Tibial nerve (tissue), 4 donors: ENCODE measurements at regions not wholly inside any gene's neighbourhood (a gene's known extent, or its start where the extent isn't known, plus 50 kb on each side); places are given as distances from the start of the nearest gene placed in this dataset.

ENCODE experiments used
- CTCF ChIP-seq, 5 experiments: fragments of 200-600 bp in 3 of 5; fragments of 450-650 bp in 2 of 5; sonication (generic) in 3 of 5; IDR thresholded peaks; one replicate each; pipeline ENCODE4 v1.5.1; 2016 to 2019; ENCODE audit warnings: antibody characterized with exemption in 5 of 5, mild to moderate bottlenecking in 3 of 5, moderate library complexity in 2 of 5
- EP300 ChIP-seq, 2 donors: sonication (generic); formaldehyde crosslinking; IDR thresholded peaks; one replicate each; pipeline ENCODE4 v1.6.1; 2017; ENCODE audit warnings: antibody characterized with exemption in 2 of 2, mild to moderate bottlenecking in 1 of 2
- POLR2A ChIP-seq, 2 donors: fragments of 450-650 bp; IDR thresholded peaks; one replicate each; pipeline ENCODE4 v1.6.1; 2017; ENCODE audit warnings: antibody characterized with exemption in 2 of 2, mild to moderate bottlenecking in 2 of 2, moderate library complexity in 2 of 2

- TF ChIP-seq CTCF (IDR thresholded peaks at IDR 0.05) (no peak), EP300 (IDR thresholded peaks at IDR 0.05) (no peak), POLR2A (IDR thresholded peaks at IDR 0.05) (no peak)
Observed at GRCh38 chr1:199308349-199308846, 669.6 kb downstream of the PTPRC start.
